ENCODE measurements at regions not wholly inside any gene's neighbourhood (a gene's known extent, or its start where the extent isn't known, plus 50 kb on each side); places are given as distances from the start of the nearest gene placed in this dataset.

GRCh38 chr12:77746096-77746495 lies 84.6 kb upstream of the NAV3 start:
- TF ChIP-seq CTCF (conservative IDR thresholded peaks at IDR 0.05) (no peak), EZH2 (IDR thresholded peaks at IDR 0.05; ENCODE audit: low read depth) (no peak)
